NCI-H774 (cell line): ENCODE measurements at regions not wholly inside any gene's neighbourhood (a gene's known extent, or its start where the extent isn't known, plus 50 kb on each side); places are given as distances from the start of the nearest gene placed in this dataset.

Experiments used
- DNase-seq: peaks from one replicate; lab custom pipeline; 2025; lab: John Stamatoyannopoulos, UW

GRCh38 chr16:79265196-79265595 lies 335.3 kb downstream of the MAF start:
- DNase-seq, result no peak

DNA sequence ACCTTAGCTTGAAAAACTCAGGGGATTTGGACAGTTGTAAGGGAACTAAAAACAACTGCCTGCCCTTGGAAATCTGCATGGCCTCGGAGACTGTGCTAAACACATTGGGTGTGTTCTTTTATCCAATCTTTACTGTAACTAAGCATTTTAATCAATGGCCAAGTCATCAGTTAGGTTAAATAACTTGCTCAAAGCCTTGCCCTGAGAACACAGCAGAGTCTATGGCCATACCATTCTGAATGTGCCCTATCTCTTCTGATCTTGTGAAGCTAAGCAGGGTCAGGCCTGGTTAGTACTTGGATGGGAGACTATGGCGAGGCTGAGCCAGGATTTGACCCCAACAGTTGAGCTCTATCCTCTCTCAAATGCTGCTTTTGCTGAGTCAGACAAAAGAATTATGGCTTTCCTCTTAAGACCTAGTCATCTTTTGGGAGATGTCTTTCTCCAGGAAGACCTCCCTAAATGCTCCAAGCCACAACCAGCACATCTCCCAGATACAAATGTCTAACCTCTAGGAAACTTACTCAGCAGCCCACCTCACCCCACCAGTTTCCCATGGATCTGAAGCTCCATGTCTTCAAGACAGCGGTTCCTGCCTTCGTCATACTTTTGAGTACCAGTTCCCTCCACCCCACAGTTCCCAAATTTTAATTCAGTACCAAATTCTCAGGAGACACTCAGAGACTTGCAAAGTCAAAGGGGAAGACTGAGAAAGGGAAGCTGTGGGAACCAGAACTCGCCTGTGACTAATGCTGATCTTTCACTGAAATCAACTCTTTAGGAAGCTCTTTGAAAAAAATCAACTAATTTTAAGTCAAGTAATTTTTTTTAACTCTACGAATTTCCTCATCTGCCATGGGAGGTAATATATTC lies 336.1 kb downstream of the MAF start:
- no peak for DNase-seq

DNA sequence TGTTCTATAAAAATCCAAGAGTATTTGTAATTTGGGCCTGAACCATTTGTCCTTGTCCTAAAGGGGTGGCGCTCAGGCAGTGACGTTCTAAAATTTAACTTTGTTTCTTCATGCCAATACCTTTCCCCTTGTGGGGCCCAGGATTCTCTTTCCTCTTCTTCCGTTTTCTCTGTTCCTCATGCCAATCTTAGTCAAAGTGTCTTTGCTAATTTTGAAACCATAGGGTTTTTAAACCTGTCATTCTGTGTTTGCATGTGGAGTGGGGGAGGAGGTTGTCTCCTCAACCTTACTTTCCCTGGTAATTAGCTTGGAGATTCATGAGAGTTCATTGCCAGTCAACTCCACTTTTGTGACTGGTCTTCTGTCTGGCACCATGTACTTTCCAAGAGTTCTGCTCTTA lies 337.1 kb downstream of the MAF start:
- no peak for DNase-seq
